OCI-LY1 (cell line): ENCODE measurements at regions not wholly inside any gene's neighbourhood (a gene's known extent, or its start where the extent isn't known, plus 50 kb on each side); places are given as distances from the start of the nearest gene placed in this dataset.

Experiments used
- H2AFZ ChIP-seq: fragments of 200-600 bp; sonication (generic), shearing (Covaris generic); 2 replicates; pipeline ENCODE4 v1.6.0; 2014; ENCODE audit warnings: antibody characterized with exemption, mild to moderate bottlenecking, low read length
- H3F3A ChIP-seq: fragments of 200-600 bp; sonication (generic), shearing (Covaris generic); 2 replicates; pipeline ENCODE4 v1.6.0; 2014; ENCODE audit warnings: mild to moderate bottlenecking, antibody characterized with exemption, low read length, moderate library complexity; ENCODE audit not compliant: insufficient read depth
- H3K27ac ChIP-seq: fragments of 200-600 bp; sonication (generic); 2 replicates; pipeline ENCODE4 v1.5.1; 2014; ENCODE audit warnings: low read length, mixed run types, mild to moderate bottlenecking, low read depth; ENCODE audit not compliant: poor library complexity, severe bottlenecking
- H3K27me3 ChIP-seq: fragments of 200-600 bp; sonication (generic); 2 replicates; pipeline ENCODE4 v1.6.0; 2014; ENCODE audit warnings: antibody characterized with exemption, mild to moderate bottlenecking, low read length, moderate library complexity; ENCODE audit not compliant: insufficient read depth
- H3K36me3 ChIP-seq: fragments of 200-600 bp; sonication (generic); 2 replicates; pipeline ENCODE4 v1.6.1; 2014; ENCODE audit warnings: mild to moderate bottlenecking, antibody characterized with exemption, low read length, moderate library complexity, mixed read lengths; ENCODE audit not compliant: insufficient read depth
- H3K4me1 ChIP-seq: fragments of 200-600 bp; sonication (generic); 2 replicates; pipeline ENCODE4 v1.5.1; 2014; ENCODE audit warnings: mild to moderate bottlenecking, low read length, moderate library complexity; ENCODE audit not compliant: insufficient read depth, severe bottlenecking
- H3K4me2 ChIP-seq: fragments of 200-600 bp; sonication (generic), shearing (Covaris generic); 2 replicates; pipeline ENCODE4 v1.6.1; 2014; ENCODE audit warnings: low read length
- H3K4me3 ChIP-seq: fragments of 200-600 bp; sonication (generic); 2 replicates; pipeline ENCODE4 v1.5.1; 2014; ENCODE audit warnings: low read length, low read depth, mild to moderate bottlenecking, mixed read lengths; ENCODE audit not compliant: poor library complexity, severe bottlenecking
- H3K79me2 ChIP-seq: fragments of 200-600 bp; shearing (Covaris generic); 2 replicates; pipeline ENCODE4 v1.6.1; 2016; ENCODE audit warnings: mixed run types, low read length, mixed read lengths; ENCODE audit not compliant: insufficient read depth
- H3K9ac ChIP-seq: fragments of 200-600 bp; sonication (generic), shearing (Covaris generic); 2 replicates; pipeline ENCODE4 v1.6.1; 2014; ENCODE audit warnings: mild to moderate bottlenecking, low read length, mixed read lengths
- H3K9me2 ChIP-seq: fragments of 200-600 bp; sonication (generic), shearing (Covaris generic); 2 replicates; pipeline ENCODE4 v1.6.1; 2014; ENCODE audit warnings: low read depth, mild to moderate bottlenecking, low read length, mixed read lengths
- H3K9me3 ChIP-seq: fragments of 200-600 bp; shearing (Covaris generic); 2 replicates; pipeline ENCODE4 v1.6.1; 2014; ENCODE audit warnings: low read length, mixed read lengths
- H4K20me1 ChIP-seq: fragments of 200-600 bp; sonication (generic), shearing (Covaris generic); 2 replicates; pipeline ENCODE4 v1.6.0; 2016; ENCODE audit warnings: mild to moderate bottlenecking, low read length; ENCODE audit not compliant: insufficient read depth
- EZH2 ChIP-seq: fragments of 200-600 bp; sonication (generic), shearing (Covaris generic); IDR thresholded peaks from 2 replicates; pipeline ENCODE4 v1.8.0; 2017; ENCODE audit warnings: borderline replicate concordance, mixed run types, mild to moderate bottlenecking, antibody characterized with exemption, low read length, moderate library complexity, mixed read lengths
- TF ChIP-seq, protein P1 (sequence below): fragments of 200-600 bp; sonication (generic), shearing (Covaris generic); IDR thresholded peaks from 2 replicates; pipeline ENCODE4 v1.5.1; 2017; ENCODE audit warnings: mild to moderate bottlenecking, antibody characterized with exemption, low read length, moderate library complexity, mixed read lengths

DNA sequence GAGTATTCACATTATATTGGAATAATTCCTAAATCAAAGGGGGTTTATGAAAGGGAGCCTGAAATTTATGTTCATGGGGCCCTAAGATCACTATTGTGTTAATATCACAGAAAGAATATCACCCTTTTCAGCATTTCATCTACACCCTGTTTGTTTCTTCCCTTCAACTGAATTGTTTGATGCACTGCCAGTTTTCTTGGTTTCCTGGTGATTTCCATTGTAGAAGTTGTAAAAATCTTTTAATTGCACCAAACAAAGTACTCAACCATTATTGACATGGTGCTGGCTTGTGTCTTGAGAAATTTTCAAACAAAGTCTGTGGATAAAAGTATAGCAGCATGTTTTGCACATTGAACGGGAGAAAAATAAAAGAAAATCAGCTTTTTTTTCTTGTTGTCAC, 154.8 kb upstream of the PRKD1 start:
- H3K4me1 ChIP-seq, result no peaks in the 10 kb centered on the region
- H3K9me3 ChIP-seq, result no peaks in the 10 kb centered on the region
- no peaks in the 10 kb centered on the region for H4K20me1 ChIP-seq

GRCh38 chr14:30084811-30085210, 157.2 kb upstream of the PRKD1 start:
- Histone ChIP-seq H4K20me1 (no peaks in the 10 kb centered on the region), H3K9me3 (no peaks in the 10 kb centered on the region), H3K4me2 (no peak overlapping the region)

More for the DNA sequence above, 154.8 kb upstream of the PRKD1 start:
- Histone ChIP-seq H3K9ac (no peak overlapping the region), H3K4me3 (no peak overlapping the region), H3K4me2 (no peak overlapping the region), H3K36me3 (no peaks in the 10 kb centered on the region), H2AFZ (no peak overlapping the region), H3K79me2 (no peaks in the 10 kb centered on the region), H3K27me3 (no peaks in the 10 kb centered on the region), H3K9me2 (no peaks in the 10 kb centered on the region), H3F3A (no peaks in the 10 kb centered on the region), H3K27ac (no peak overlapping the region)
- TF ChIP-seq EZH2, result no peak
- TF ChIP-seq, protein P1, sequence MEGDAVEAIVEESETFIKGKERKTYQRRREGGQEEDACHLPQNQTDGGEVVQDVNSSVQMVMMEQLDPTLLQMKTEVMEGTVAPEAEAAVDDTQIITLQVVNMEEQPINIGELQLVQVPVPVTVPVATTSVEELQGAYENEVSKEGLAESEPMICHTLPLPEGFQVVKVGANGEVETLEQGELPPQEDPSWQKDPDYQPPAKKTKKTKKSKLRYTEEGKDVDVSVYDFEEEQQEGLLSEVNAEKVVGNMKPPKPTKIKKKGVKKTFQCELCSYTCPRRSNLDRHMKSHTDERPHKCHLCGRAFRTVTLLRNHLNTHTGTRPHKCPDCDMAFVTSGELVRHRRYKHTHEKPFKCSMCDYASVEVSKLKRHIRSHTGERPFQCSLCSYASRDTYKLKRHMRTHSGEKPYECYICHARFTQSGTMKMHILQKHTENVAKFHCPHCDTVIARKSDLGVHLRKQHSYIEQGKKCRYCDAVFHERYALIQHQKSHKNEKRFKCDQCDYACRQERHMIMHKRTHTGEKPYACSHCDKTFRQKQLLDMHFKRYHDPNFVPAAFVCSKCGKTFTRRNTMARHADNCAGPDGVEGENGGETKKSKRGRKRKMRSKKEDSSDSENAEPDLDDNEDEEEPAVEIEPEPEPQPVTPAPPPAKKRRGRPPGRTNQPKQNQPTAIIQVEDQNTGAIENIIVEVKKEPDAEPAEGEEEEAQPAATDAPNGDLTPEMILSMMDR, result no peak

GRCh38 chr14:30085943-30086342, 158.3 kb upstream of the PRKD1 start:
- Histone ChIP-seq H3K4me2 (no peak overlapping the region), H3K9ac (no peak overlapping the region), H2AFZ (no peak overlapping the region), H3K79me2 (no peaks in the 10 kb centered on the region), H3K4me3 (no peak overlapping the region), H3F3A (no peaks in the 10 kb centered on the region), H3K27me3 (no peaks in the 10 kb centered on the region), H3K9me2 (no peaks in the 10 kb centered on the region), H3K27ac (no peak overlapping the region), H3K9me3 (no peaks in the 10 kb centered on the region), H3K36me3 (no peaks in the 10 kb centered on the region), H3K4me1 (no peaks in the 10 kb centered on the region), H4K20me1 (no peaks in the 10 kb centered on the region)
- TF ChIP-seq, protein P1, result no peak
- no peak for TF ChIP-seq EZH2

More at GRCh38 chr14:30084811-30085210, 157.2 kb upstream of the PRKD1 start:
- Histone ChIP-seq H3K79me2 (no peaks in the 10 kb centered on the region), H3F3A (no peaks in the 10 kb centered on the region), H3K9ac (no peak overlapping the region), H3K4me1 (no peaks in the 10 kb centered on the region), H3K9me2 (no peaks in the 10 kb centered on the region), H3K4me3 (no peak overlapping the region), H3K36me3 (no peaks in the 10 kb centered on the region), H3K27ac (no peak overlapping the region), H2AFZ (no peak overlapping the region), H3K27me3 (no peaks in the 10 kb centered on the region)
- TF ChIP-seq EZH2, result no peak
- TF ChIP-seq, protein P1, result no peak
